B cell (primary cell): ENCODE measurements at regions not wholly inside any gene's neighbourhood (a gene's known extent, or its start where the extent isn't known, plus 50 kb on each side); places are given as distances from the start of the nearest gene placed in this dataset.

Experiments
- ATAC-seq: fragments of 200-7000 bp; cut with Tn5 transposase; one replicate; pipeline ENCODE4 v1.10.0; 2021; ENCODE audit warnings: low read depth, mild to moderate bottlenecking, moderate number of reproducible peaks, moderate library complexity
- CTCF ChIA-PET: fragments of 350-600 bp; sonication (Branson Sonifier 250); formaldehyde crosslinking; loops from one replicate; lab custom pipeline; 2021; ENCODE audit warnings: antibody characterized with exemption, inconsistent platforms; lab: Charles Lee
- POLR2A ChIA-PET: fragments of 350-600 bp; sonication (Branson Sonifier 250); formaldehyde crosslinking; loops from one replicate; lab custom pipeline; 2021; ENCODE audit warnings: antibody characterized with exemption; lab: Charles Lee
- DNase-seq: peaks from one replicate; pipeline ENCODE4 v3.0.0; 2013
- H2AFZ ChIP-seq: 2 replicates; pipeline ENCODE4 v1.6.1; 2012; ENCODE audit warnings: mild to moderate bottlenecking, low read depth, low read length; ENCODE audit not compliant: insufficient read depth, poor library complexity, severe bottlenecking
- H3K27ac ChIP-seq, 2 donors: 1 replicate in 1 of 2; 2 replicates in 1 of 2; pipeline ENCODE4 v1.5.1; 2012 to 2013; ENCODE audit warnings: low read length in 2 of 2, mild to moderate bottlenecking in 2 of 2, moderate library complexity in 1 of 2
- H3K27me3 ChIP-seq, 4 experiments: fragments of 200-600 bp in 1 of 4; sonication (generic) in 1 of 4; replicated peaks in 1 of 4; 1 replicate in 2 of 4; 2 replicates in 2 of 4; pipeline versions ENCODE4 v1.6.1 to v1.7.0; 2013 to 2016; ENCODE audit warnings: low read length in 3 of 4, mild to moderate bottlenecking in 2 of 4, mixed read lengths in 1 of 4, moderate library complexity in 1 of 4; ENCODE audit not compliant: insufficient read depth in 4 of 4, control insufficient read depth in 3 of 4; ENCODE audit errors: control extremely low read depth in 1 of 4
- H3K36me3 ChIP-seq, 2 experiments: replicated peaks in 1 of 2; 1 replicate in 1 of 2; 2 replicates in 1 of 2; pipeline versions ENCODE4 v1.6.1 to v1.7.1; 2013; ENCODE audit warnings: low read length in 1 of 2; ENCODE audit not compliant: insufficient read depth in 2 of 2, control insufficient read depth in 1 of 2; ENCODE audit errors: control extremely low read depth in 1 of 2, extremely low read depth in 1 of 2
- H3K4me1 ChIP-seq, 2 donors: fragments of 200-600 bp in 1 of 2; sonication (generic) in 1 of 2; 1 replicate in 1 of 2; 2 replicates in 1 of 2; pipeline versions ENCODE4 v1.5.1 to v1.6.1; 2013 to 2017; ENCODE audit warnings: low read length in 2 of 2; ENCODE audit not compliant: control insufficient read depth in 2 of 2, insufficient read depth in 2 of 2
- H3K4me2 ChIP-seq: replicated peaks from 2 replicates; pipeline ENCODE3; 2012; ENCODE audit warnings: mild to moderate bottlenecking, low read depth, low read length; ENCODE audit not compliant: poor library complexity, severe bottlenecking
- H3K4me3 ChIP-seq, 5 experiments: fragments of 200-600 bp in 1 of 5; sonication (generic) in 1 of 5; 1 replicate in 3 of 5; 2 replicates in 2 of 5; pipeline versions ENCODE4 v1.5.1 to v1.7.0; 2011 to 2016; ENCODE audit warnings: low read length in 4 of 5, mild to moderate bottlenecking in 4 of 5, low read depth in 2 of 5, control low read depth in 1 of 5, moderate library complexity in 1 of 5; ENCODE audit not compliant: insufficient read depth in 1 of 5; ENCODE audit errors: control extremely low read depth in 1 of 5, extremely low read depth in 1 of 5
- H3K79me2 ChIP-seq: fragments of 200-600 bp; sonication (generic); one replicate; pipeline ENCODE4 v1.6.0; 2016; ENCODE audit warnings: low read length; ENCODE audit not compliant: control insufficient read depth, insufficient read depth
- H3K9ac ChIP-seq: fragments of 200-600 bp; sonication (generic); 2 replicates; pipeline ENCODE4 v1.6.1; 2017; ENCODE audit warnings: mild to moderate bottlenecking, low read length, moderate library complexity
- H3K9me3 ChIP-seq, 3 donors: one replicate each; pipeline versions ENCODE4 v1.6.1 to v1.7.1; 2013; ENCODE audit warnings: low read length in 2 of 3; ENCODE audit not compliant: control insufficient read depth in 2 of 3, insufficient read depth in 1 of 3; ENCODE audit errors: control extremely low read depth in 1 of 3
- H4K20me1 ChIP-seq: 2 replicates; pipeline ENCODE4 v1.6.0; 2012; ENCODE audit warnings: mild to moderate bottlenecking, low read length; ENCODE audit not compliant: insufficient read depth, control insufficient read depth, poor library complexity, severe bottlenecking
- H3K27ac Mint-ChIP-seq: one replicate; pipeline ENCODE4 v1.8.0; 2021; ENCODE audit warnings: mixed read lengths
- H3K27me3 Mint-ChIP-seq: one replicate; pipeline ENCODE4 v1.8.0; 2021; ENCODE audit warnings: mixed read lengths
- H3K4me1 Mint-ChIP-seq: one replicate; pipeline ENCODE4 v1.8.0; 2021; ENCODE audit warnings: mixed read lengths
- H3K4me3 Mint-ChIP-seq: one replicate; pipeline ENCODE4 v1.8.0; 2021; ENCODE audit warnings: mixed read lengths
- H3K9me3 Mint-ChIP-seq: one replicate; pipeline ENCODE4 v1.8.0; 2022; ENCODE audit warnings: mixed read lengths; ENCODE audit not compliant: insufficient read depth
- EZH2 ChIP-seq: IDR thresholded peaks from 2 replicates; pipeline ENCODE4 v1.6.1; 2012; ENCODE audit warnings: borderline replicate concordance, low read depth, mild to moderate bottlenecking, moderate library complexity, low read length; ENCODE audit not compliant: insufficient read depth, poor library complexity, severe bottlenecking
- WGBS: methylation state at CpG from one replicate; pipeline ENCODE4 v1.1.5; 2013; ENCODE audit warnings: missing lambda C conversion rate; ENCODE audit not compliant: insufficient coverage; 5-methylcytosine and 5-hydroxymethylcytosine counted together
- intact Hi-C: fragments of 100-400 bp; cut with micrococcal nuclease; formaldehyde crosslinking; loops from one replicate; pipeline ENCODE4 v1.10.0; 2022
- TF ChIP-seq, protein P1 (sequence below): fragments of 200-600 bp; IDR thresholded peaks from one replicate; pipeline ENCODE4 v1.8.0; 2022; ENCODE audit warnings: antibody characterized with exemption, mild to moderate bottlenecking

DNA sequence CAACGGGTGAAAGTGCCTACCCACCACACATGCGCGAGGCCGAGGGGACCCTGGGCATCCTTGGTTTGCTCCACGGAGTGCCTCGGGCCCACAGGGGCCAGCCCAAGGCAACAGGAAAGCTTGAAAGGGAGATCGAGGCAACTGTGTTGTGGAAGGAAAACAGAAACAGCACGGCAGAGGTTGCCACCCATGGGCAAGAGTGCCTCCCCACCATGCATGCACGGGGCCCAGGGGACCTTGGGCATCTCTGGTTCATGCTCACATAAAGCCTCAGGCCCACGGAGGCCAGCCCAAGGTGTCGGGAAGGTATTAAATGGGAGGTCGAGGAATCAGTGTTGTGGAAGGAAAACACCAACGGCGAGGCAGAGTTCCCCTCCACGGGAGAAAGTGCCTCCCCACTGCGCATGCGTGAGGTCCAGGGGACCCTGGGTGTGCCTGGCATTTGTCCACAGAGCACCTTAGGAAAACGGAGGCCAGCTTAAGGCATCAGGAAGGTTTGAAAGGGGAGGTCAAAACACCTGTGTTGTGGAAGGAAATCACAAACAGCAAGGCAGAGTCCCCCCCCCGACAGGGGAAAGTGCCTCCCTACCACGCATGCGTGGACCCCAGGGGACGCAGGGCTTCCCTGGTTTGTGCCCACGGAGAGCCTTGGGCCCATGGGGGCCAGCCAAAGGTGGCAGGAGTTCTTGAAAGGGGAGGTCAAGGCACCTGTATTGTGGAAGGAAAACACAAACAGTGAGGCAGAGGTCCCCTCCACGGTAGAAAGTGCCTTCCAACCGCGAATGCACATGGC is 367.3 kb downstream of the ALG10 start:
- Mint-ChIP-seq H3K27ac (no peak overlapping the region), H3K27me3 (no peaks in the 10 kb centered on the region), H3K4me3 (no peak overlapping the region), H3K9me3 (no peaks in the 10 kb centered on the region), H3K4me1 (no peaks in the 10 kb centered on the region)
- Histone ChIP-seq H4K20me1 (no peaks in the 10 kb centered on the region), H3K4me2 (no peak overlapping the region), H3K79me2 (no peaks in the 10 kb centered on the region), H2AFZ (no peak overlapping the region), H3K27ac (no peak overlapping the region), H3K27me3 (peaks cover 0 to 2% (median 0%) of the 10 kb centered on the region in 4 experiments), H3K4me3 (no peak overlapping the region), H3K9ac (no peak overlapping the region), H3K36me3 (no peaks in the 10 kb centered on the region), H3K4me1 (no peaks in the 10 kb centered on the region), H3K9me3 (peaks cover 0 to 100% (median 10%) of the 10 kb centered on the region in 3 donors)
- CTCF ChIA-PET, result no interaction called here
- POLR2A ChIA-PET, result no interaction called here
- intact Hi-C loops, result no loop called here
- DNase-seq, result no peak
- 75% methylated on average over 23 of the region's 26 CpGs for WGBS
- no peak for ATAC-seq
- no peak for TF ChIP-seq EZH2
- TF ChIP-seq, protein P1, sequence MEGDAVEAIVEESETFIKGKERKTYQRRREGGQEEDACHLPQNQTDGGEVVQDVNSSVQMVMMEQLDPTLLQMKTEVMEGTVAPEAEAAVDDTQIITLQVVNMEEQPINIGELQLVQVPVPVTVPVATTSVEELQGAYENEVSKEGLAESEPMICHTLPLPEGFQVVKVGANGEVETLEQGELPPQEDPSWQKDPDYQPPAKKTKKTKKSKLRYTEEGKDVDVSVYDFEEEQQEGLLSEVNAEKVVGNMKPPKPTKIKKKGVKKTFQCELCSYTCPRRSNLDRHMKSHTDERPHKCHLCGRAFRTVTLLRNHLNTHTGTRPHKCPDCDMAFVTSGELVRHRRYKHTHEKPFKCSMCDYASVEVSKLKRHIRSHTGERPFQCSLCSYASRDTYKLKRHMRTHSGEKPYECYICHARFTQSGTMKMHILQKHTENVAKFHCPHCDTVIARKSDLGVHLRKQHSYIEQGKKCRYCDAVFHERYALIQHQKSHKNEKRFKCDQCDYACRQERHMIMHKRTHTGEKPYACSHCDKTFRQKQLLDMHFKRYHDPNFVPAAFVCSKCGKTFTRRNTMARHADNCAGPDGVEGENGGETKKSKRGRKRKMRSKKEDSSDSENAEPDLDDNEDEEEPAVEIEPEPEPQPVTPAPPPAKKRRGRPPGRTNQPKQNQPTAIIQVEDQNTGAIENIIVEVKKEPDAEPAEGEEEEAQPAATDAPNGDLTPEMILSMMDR, result no peak

GRCh38 chr12:34390171-34390841 is 368.0 kb downstream of the ALG10 start:
- no peaks in the 10 kb centered on the region for H3K27me3 Mint-ChIP-seq
- 82% methylated on average over 16 of the region's 17 CpGs for WGBS
- no peaks in the 10 kb centered on the region for H3K4me1 ChIP-seq
- ATAC-seq (no peak), DNase-seq (no peak)
- no peak overlapping the region for H2AFZ ChIP-seq
- peaks cover 0 to 2% (median 0%) of the 10 kb centered on the region in 4 experiments for H3K27me3 ChIP-seq
- no peak overlapping the region for H3K27ac Mint-ChIP-seq
- no peak overlapping the region for H3K4me3 ChIP-seq
- no peaks in the 10 kb centered on the region for H3K79me2 ChIP-seq
- POLR2A ChIA-PET, result no interaction called here
- no peak overlapping the region for H3K4me2 ChIP-seq
- no peak overlapping the region for H3K27ac ChIP-seq
- no peaks in the 10 kb centered on the region for H4K20me1 ChIP-seq
- CTCF ChIA-PET, result no interaction called here
- no peak overlapping the region for H3K4me3 Mint-ChIP-seq
- peaks cover 0 to 100% (median 6%) of the 10 kb centered on the region in 3 donors for H3K9me3 ChIP-seq
- H3K9ac ChIP-seq, result no peak overlapping the region
- intact Hi-C loops, result no loop called here
- no peaks in the 10 kb centered on the region for H3K4me1 Mint-ChIP-seq
- H3K36me3 ChIP-seq, result no peaks in the 10 kb centered on the region
- TF ChIP-seq, protein P1, result no peak
- TF ChIP-seq EZH2, result no peak
- H3K9me3 Mint-ChIP-seq, result no peaks in the 10 kb centered on the region
